ENCODE measurements at regions not wholly inside any gene's neighbourhood (a gene's known extent, or its start where the extent isn't known, plus 50 kb on each side); places are given as distances from the start of the nearest gene placed in this dataset.

- no peak for TF ChIP-seq CTCF (IDR thresholded peaks at IDR 0.05)
- TF ChIP-seq POLR2A (IDR thresholded peaks at IDR 0.05), result no peak
These were observed 100.1 kb upstream of the BET1 start for GRCh38 chr7:94104301-94104700.
